ENCODE measurements at regions not wholly inside any gene's neighbourhood (a gene's known extent, or its start where the extent isn't known, plus 50 kb on each side); places are given as distances from the start of the nearest gene placed in this dataset.

- TF ChIP-seq ZFX (IDR thresholded peaks at IDR 0.05; ENCODE audit: borderline replicate concordance) (no peak), CTCF (IDR thresholded peaks at IDR 0.05) (no peak)
- H3K27ac ChIP-seq, result no peak overlapping the region
Measured at GRCh38 chr1:195434566-195435203, 1173.6 kb downstream of the KCNT2 start.

- H3K27ac ChIP-seq, result no peak overlapping the region
- TF ChIP-seq ZFX (IDR thresholded peaks at IDR 0.05; ENCODE audit: borderline replicate concordance), result no peak
- TF ChIP-seq CTCF (IDR thresholded peaks at IDR 0.05), result no peak
Measured at GRCh38 chr1:195430826-195431225, 1177.4 kb downstream of the KCNT2 start.

DNA sequence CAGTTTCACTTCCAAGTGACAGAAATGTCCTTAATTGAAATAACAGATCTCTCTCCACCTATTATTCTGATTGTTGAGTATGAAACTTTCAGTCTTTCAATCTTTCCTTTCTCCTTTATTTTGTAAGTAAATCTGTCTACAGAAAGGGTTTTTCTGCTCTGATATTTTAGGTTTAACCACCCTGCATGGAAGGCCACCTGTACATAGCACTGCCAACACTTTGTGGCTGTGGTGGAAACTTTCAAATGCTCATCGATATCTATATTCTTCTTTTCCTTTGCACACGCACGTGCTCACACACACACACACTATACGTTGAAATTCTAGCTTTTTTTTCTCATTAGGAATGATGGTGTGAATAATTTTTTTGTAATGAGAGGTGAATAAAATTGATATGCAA lies 1179.3 kb downstream of the KCNT2 start:
- H3K27ac ChIP-seq, result no peak overlapping the region
- no peak for TF ChIP-seq ZFX (IDR thresholded peaks at IDR 0.05; ENCODE audit: borderline replicate concordance)

DNA sequence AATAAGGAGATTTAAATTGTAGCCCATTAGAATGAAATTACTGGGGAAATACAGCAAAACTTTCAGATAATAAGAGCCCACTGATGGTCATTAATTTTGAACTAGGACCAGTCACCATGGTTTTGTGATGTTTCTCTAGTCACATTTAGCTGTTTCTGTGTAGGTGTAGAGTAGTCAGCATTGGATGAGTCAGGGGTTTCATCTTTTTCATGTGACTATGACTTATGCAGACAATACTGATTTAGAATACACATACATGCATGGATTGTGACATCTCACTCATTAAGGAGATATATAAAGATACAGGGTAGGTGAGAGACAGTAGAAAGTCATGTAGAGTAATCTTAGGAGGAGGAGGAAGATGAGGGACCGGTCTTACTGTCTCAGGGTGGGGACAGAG lies 1192.7 kb downstream of the KCNT2 start:
- H3K27ac ChIP-seq, result no peak overlapping the region
- TF ChIP-seq CTCF (IDR thresholded peaks at IDR 0.05) (no peak), ZFX (IDR thresholded peaks at IDR 0.05; ENCODE audit: borderline replicate concordance) (no peak)

GRCh38 chr1:195394567-195394966 lies 1213.7 kb downstream of the KCNT2 start:
- H3K27ac ChIP-seq, result no peak overlapping the region
- TF ChIP-seq CTCF (IDR thresholded peaks at IDR 0.05), result no peak
- TF ChIP-seq ZFX (IDR thresholded peaks at IDR 0.05; ENCODE audit: borderline replicate concordance), result no peak

DNA sequence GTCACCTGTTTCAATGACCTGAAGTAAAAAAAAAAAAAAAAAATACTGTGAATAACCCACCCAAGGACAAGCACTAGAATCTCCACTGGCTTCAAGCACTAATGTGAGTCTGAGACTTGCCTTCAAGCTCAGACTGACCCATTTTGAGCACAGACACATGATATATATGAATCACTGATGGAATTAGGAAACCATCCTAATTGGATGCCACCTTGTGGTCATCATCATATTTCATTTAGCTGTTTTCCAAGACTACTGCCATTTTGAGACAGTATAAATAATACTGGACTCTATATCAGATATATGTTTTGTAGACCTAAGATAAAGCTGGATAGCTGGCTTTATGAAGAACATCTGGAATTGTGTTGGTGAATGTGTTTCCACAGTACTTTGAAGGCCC lies 1232.0 kb downstream of the KCNT2 start:
- TF ChIP-seq ZFX (IDR thresholded peaks at IDR 0.05; ENCODE audit: borderline replicate concordance) (no peak), CTCF (IDR thresholded peaks at IDR 0.05) (peak; percentile 69)
- H3K27ac ChIP-seq, result no peak overlapping the region

- H3K27ac ChIP-seq, result no peak overlapping the region
- TF ChIP-seq ZFX (IDR thresholded peaks at IDR 0.05; ENCODE audit: borderline replicate concordance) (no peak), CTCF (IDR thresholded peaks at IDR 0.05) (no peak)
Measured at GRCh38 chr1:195373856-195374255, 1234.4 kb downstream of the KCNT2 start.

DNA sequence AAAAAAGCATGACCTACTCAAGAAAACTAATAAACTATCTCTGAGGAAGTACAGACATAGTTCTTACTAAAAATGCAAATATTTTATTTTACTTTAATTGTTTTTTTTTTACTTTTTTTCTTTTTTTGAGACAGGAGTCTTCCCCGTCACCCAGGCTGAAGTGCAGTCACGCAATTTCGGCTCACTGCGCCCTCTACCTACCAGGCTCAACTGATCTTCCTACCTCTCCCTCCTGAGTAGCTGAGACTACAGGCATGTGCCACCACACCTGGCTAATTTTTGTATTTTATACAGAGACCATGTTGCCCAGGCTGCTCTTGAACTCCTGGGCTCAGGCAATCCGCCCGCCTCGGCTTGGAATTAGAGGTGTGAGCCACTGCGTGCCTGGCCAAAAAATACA lies 1263.1 kb downstream of the KCNT2 start:
- H3K27ac ChIP-seq, result no peak overlapping the region
- TF ChIP-seq ZFX (IDR thresholded peaks at IDR 0.05; ENCODE audit: borderline replicate concordance) (no peak), CTCF (IDR thresholded peaks at IDR 0.05) (peak; percentile 17; the same call in 1 of the 2 replicates)

All from 22Rv1 (cell line).